HepG2 (cell line): ENCODE measurements at regions not wholly inside any gene's neighbourhood (a gene's known extent, or its start where the extent isn't known, plus 50 kb on each side); places are given as distances from the start of the nearest gene placed in this dataset.
A peak's percentile ranks its signal among the peaks of the same experiment; 100 is the strongest.

ENCODE experiments used
- CEBPG ChIP-seq: IDR thresholded peaks from 2 replicates; pipeline ENCODE4 v1.6.1; 2016
- CHD2 ChIP-seq: IDR thresholded peaks from 2 replicates; pipeline ENCODE4 v1.6.1; 2011; ENCODE audit warnings: low read depth, low read length, improper control_type of control experiment
- CTCF ChIP-seq: sonication (generic); formaldehyde crosslinking; IDR thresholded peaks from 2 replicates; pipeline ENCODE4 v1.5.0; 2020; ENCODE audit warnings: mild to moderate bottlenecking, missing genetic modification reagents, moderate library complexity
- ETV5 ChIP-seq: IDR thresholded peaks from 2 replicates; pipeline ENCODE4 v1.6.1; 2018; ENCODE audit warnings: missing biosample characterization, missing genetic modification reagents, inconsistent platforms, borderline replicate concordance
- MED1 ChIP-seq: sonication (generic); formaldehyde crosslinking; IDR thresholded peaks from 2 replicates; pipeline ENCODE4 v1.4.0; 2020; ENCODE audit warnings: missing genetic modification reagents
- MTF1 ChIP-seq: sonication (generic); formaldehyde crosslinking; IDR thresholded peaks from 2 replicates; pipeline ENCODE4 v1.5.0; 2020; ENCODE audit warnings: missing genetic modification reagents
- PRPF4 ChIP-seq: fragments of 200-400 bp; formaldehyde crosslinking; IDR thresholded peaks from 2 replicates; pipeline ENCODE4 v1.6.1; 2016; ENCODE audit warnings: low read length, low read depth; ENCODE audit not compliant: poor library complexity, severe bottlenecking
- PTBP1 ChIP-seq: fragments of 200-400 bp; formaldehyde crosslinking; IDR thresholded peaks from 2 replicates; pipeline ENCODE4 v1.6.1; 2018; ENCODE audit warnings: low read length, low read depth; ENCODE audit not compliant: poor library complexity, severe bottlenecking
- RCOR2 ChIP-seq: IDR thresholded peaks from 2 replicates; pipeline ENCODE4 v1.6.1; 2016; ENCODE audit warnings: missing biosample characterization, missing genetic modification reagents
- RFXANK ChIP-seq: IDR thresholded peaks from 2 replicates; pipeline ENCODE4 v1.6.1; 2016
- SIN3B ChIP-seq: fragments of 150-350 bp; IDR thresholded peaks from 2 replicates; pipeline ENCODE4 v1.6.1; 2014; ENCODE audit warnings: low read length
- THRA ChIP-seq: sonication (generic); formaldehyde crosslinking; IDR thresholded peaks from 2 replicates; pipeline ENCODE4 v1.4.0; 2020; ENCODE audit warnings: missing genetic modification reagents, borderline replicate concordance
- TOE1 ChIP-seq: sonication (generic); formaldehyde crosslinking; IDR thresholded peaks from 2 replicates; pipeline ENCODE4 v1.4.0; 2020; ENCODE audit warnings: mild to moderate bottlenecking, missing genetic modification reagents
- ZBTB2 ChIP-seq: sonication (generic); formaldehyde crosslinking; IDR thresholded peaks from 2 replicates; pipeline ENCODE4 v1.8.0; 2022; ENCODE audit warnings: low read depth, missing genetic modification reagents
- ZFAT ChIP-seq: sonication (generic); formaldehyde crosslinking; conservative IDR thresholded peaks from 2 replicates; pipeline ENCODE4 v1.8.1; 2023; ENCODE audit warnings: missing genetic modification reagents, inconsistent platforms
- ZNF180 ChIP-seq: sonication (generic); formaldehyde crosslinking; IDR thresholded peaks from 2 replicates; pipeline ENCODE4 v1.4.0; 2020; ENCODE audit warnings: low read depth, missing genetic modification reagents, borderline replicate concordance
- ZNF274 ChIP-seq: sonication (generic); formaldehyde crosslinking; IDR thresholded peaks from 2 replicates; pipeline ENCODE4 v1.5.1; 2020; ENCODE audit warnings: mild to moderate bottlenecking, missing genetic modification reagents
- ZNF30 ChIP-seq: sonication (generic); formaldehyde crosslinking; IDR thresholded peaks from 2 replicates; pipeline ENCODE4 v1.5.0; 2020; ENCODE audit warnings: mild to moderate bottlenecking, missing genetic modification reagents
- ZNF501 ChIP-seq: sonication (generic); formaldehyde crosslinking; IDR thresholded peaks from 2 replicates; pipeline ENCODE4 v1.5.1; 2020; ENCODE audit warnings: mild to moderate bottlenecking, moderate library complexity, missing genetic modification reagents
- ZNF629 ChIP-seq: sonication (generic); formaldehyde crosslinking; conservative IDR thresholded peaks from 2 replicates; pipeline ENCODE4 v1.5.0; 2020; ENCODE audit warnings: missing genetic modification reagents
- ZNF747 ChIP-seq: sonication (generic); formaldehyde crosslinking; IDR thresholded peaks from 2 replicates; pipeline ENCODE4 v1.8.1; 2023; ENCODE audit warnings: missing genetic modification reagents, mild to moderate bottlenecking, borderline replicate concordance
- TF ChIP-seq, protein P1 (sequence below): sonication (generic); formaldehyde crosslinking; IDR thresholded peaks from 2 replicates; pipeline ENCODE4 v1.4.0; 2020; ENCODE audit warnings: missing genetic modification reagents, borderline replicate concordance
- TF ChIP-seq, protein P2 (sequence below): sonication (generic); formaldehyde crosslinking; IDR thresholded peaks from 2 replicates; pipeline ENCODE4 v1.8.0; 2022; ENCODE audit warnings: missing genetic modification reagents, low read depth, mild to moderate bottlenecking, borderline replicate concordance

DNA sequence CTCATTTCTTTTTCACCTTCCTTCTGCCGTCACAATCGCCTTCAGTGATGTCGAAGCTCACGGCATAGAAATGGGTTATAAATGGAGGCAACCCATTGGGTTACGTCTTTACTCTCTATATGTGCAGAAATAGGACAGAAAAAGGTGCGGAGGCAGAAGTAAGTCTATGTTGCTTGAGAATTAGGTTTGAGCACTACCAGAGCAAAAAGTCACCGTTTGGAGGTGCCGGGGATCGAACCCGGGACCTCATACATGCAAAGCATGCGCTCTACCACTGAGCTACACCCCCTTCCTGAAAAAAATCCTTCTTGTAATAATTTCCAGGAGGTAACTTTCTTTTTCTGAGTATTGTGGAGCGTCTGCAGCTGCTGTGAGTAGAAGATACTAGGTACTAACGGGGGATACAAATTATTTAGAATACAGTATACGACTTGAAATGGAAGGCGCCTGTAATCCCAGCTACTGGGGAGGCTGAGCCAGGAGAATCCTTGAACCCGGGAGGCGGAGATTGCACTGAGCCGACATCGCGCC lies 134.2 kb downstream of the TRIM27 start (continued):
- no peak for TF ChIP-seq CTCF (CRISPR knock-in tag)
- TF ChIP-seq RCOR2 (CRISPR knock-in tag) = 0 out of 2 replicates have a peak, but pooled peaks have one; percentile 36
- TF ChIP-seq ETV5 (CRISPR knock-in tag) = peak; percentile 47; the same call in 1 of the 2 replicates
- TF ChIP-seq SIN3B = no peak
- TF ChIP-seq PRPF4 = peak; percentile 88
- no peak for TF ChIP-seq MTF1 (CRISPR knock-in tag)
- no peak for TF ChIP-seq PTBP1
- TF ChIP-seq CHD2 = no peak
- 0 out of 2 replicates have a peak, but pooled peaks have one; percentile 24 for TF ChIP-seq TOE1 (CRISPR knock-in tag)
- peak; percentile 52; the same call in 1 of the 2 replicates for TF ChIP-seq ZNF501
- no peak for TF ChIP-seq ZBTB2
- TF ChIP-seq, protein P1, sequence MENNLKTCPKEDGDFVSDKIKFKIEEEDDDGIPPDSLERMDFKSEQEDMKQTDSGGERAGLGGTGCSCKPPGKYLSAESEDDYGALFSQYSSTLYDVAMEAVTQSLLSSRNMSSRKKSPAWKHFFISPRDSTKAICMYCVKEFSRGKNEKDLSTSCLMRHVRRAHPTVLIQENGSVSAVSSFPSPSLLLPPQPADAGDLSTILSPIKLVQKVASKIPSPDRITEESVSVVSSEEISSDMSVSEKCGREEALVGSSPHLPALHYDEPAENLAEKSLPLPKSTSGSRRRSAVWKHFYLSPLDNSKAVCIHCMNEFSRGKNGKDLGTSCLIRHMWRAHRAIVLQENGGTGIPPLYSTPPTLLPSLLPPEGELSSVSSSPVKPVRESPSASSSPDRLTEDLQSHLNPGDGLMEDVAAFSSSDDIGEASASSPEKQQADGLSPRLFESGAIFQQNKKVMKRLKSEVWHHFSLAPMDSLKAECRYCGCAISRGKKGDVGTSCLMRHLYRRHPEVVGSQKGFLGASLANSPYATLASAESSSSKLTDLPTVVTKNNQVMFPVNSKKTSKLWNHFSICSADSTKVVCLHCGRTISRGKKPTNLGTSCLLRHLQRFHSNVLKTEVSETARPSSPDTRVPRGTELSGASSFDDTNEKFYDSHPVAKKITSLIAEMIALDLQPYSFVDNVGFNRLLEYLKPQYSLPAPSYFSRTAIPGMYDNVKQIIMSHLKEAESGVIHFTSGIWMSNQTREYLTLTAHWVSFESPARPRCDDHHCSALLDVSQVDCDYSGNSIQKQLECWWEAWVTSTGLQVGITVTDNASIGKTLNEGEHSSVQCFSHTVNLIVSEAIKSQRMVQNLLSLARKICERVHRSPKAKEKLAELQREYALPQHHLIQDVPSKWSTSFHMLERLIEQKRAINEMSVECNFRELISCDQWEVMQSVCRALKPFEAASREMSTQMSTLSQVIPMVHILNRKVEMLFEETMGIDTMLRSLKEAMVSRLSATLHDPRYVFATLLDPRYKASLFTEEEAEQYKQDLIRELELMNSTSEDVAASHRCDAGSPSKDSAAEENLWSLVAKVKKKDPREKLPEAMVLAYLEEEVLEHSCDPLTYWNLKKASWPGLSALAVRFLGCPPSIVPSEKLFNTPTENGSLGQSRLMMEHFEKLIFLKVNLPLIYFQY (CRISPR knock-in tag) = peak; percentile 66; the same call in 1 of the 2 replicates
- TF ChIP-seq, protein P2, sequence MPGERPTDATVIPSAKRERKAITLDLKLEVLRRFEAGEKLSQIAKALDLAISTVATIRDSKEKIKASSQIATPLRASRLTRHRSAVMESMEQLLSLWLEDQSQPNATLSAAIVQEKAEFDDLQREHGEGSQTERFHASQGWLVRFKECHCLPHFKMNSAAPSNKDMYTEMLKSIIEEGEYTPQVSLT = peak; percentile 35; the same call in 1 of the 2 replicates
- TF ChIP-seq ZNF180 (CRISPR knock-in tag) = no peak
- no peak for TF ChIP-seq ZFAT (CRISPR knock-in tag)
- no peak for TF ChIP-seq ZNF747
- no peak for TF ChIP-seq ZNF274
- peak; percentile 37; the same call in 1 of the 2 replicates for TF ChIP-seq MED1 (CRISPR knock-in tag)
- TF ChIP-seq ZNF629 (CRISPR knock-in tag) = 0 out of 2 replicates have a peak, but pooled peaks have one; percentile 29
- TF ChIP-seq THRA = peak; percentile 57; the same call in 1 of the 2 replicates
- TF ChIP-seq ZNF30 = no peak
- TF ChIP-seq RFXANK (CRISPR knock-in tag) = 0 out of 2 replicates have a peak, but pooled peaks have one; percentile 73
- peak; percentile 45; the same call in 1 of the 2 replicates for TF ChIP-seq CEBPG (CRISPR knock-in tag)
